ENCODE measurements at regions not wholly inside any gene's neighbourhood (a gene's known extent, or its start where the extent isn't known, plus 50 kb on each side); places are given as distances from the start of the nearest gene placed in this dataset.

DNA sequence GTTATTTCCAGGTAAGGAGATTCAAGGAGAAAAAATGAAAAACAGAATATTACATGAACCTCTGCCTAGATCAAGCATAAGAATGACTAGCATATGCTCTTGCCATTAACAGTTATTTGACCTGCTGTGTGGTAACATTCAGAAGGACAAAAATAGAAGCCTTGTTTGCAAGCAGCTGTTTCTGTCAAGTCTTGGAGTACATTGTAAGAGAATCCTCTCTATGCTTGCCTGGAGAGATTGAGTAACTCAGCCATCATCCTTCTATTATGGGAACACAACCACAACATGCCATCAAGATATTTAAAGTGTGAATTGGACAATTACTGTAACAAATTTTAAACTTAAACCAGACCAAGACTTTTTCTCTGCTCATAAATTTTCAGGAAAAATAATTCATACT, 1054.4 kb downstream of the NLGN4Y start:
- no peaks in the 10 kb centered on the region for H3K36me3 ChIP-seq
- intact Hi-C loops (cut with DNase I): no loop called here
- H3K4me3 ChIP-seq: no peak overlapping the region
- H3K27me3 ChIP-seq: no peaks in the 10 kb centered on the region
- TF ChIP-seq, protein P1, sequence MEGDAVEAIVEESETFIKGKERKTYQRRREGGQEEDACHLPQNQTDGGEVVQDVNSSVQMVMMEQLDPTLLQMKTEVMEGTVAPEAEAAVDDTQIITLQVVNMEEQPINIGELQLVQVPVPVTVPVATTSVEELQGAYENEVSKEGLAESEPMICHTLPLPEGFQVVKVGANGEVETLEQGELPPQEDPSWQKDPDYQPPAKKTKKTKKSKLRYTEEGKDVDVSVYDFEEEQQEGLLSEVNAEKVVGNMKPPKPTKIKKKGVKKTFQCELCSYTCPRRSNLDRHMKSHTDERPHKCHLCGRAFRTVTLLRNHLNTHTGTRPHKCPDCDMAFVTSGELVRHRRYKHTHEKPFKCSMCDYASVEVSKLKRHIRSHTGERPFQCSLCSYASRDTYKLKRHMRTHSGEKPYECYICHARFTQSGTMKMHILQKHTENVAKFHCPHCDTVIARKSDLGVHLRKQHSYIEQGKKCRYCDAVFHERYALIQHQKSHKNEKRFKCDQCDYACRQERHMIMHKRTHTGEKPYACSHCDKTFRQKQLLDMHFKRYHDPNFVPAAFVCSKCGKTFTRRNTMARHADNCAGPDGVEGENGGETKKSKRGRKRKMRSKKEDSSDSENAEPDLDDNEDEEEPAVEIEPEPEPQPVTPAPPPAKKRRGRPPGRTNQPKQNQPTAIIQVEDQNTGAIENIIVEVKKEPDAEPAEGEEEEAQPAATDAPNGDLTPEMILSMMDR (IDR thresholded peaks at IDR 0.05): no peak
- no peak for TF ChIP-seq POLR2AphosphoS5 (IDR thresholded peaks at IDR 0.05)
- TF ChIP-seq EP300 (IDR thresholded peaks at IDR 0.05): no peak
- no peak for TF ChIP-seq POLR2A (IDR thresholded peaks at IDR 0.05; ENCODE audit: low read depth)
- H3K27ac ChIP-seq (replicated peaks in 1 of 4): no peak overlapping the region
- no peaks in the 10 kb centered on the region for H3K4me1 ChIP-seq
- H3K9me3 ChIP-seq: no peaks in the 10 kb centered on the region
- no peak for DNase-seq (ENCODE audit: extremely low spot score)

DNA sequence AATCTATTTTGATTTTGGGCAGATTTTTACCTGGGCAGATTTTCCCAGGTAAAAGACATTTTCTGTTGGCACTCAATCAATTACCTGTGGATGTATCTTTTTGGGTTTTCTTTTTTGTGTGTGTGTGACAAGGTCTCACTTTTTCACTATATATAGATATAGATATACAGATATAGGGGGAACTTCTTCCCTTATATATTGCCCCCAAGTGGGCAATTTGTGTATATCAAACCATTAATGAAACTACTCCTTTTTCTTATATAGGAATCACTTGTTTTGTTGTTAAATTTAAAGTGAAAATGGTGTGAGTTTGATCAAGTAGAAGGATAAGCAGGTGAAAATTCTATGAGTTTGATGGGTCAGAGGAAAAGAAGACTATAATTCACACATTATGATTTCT, 1054.9 kb downstream of the NLGN4Y start:
- Histone ChIP-seq H3K27me3 (no peaks in the 10 kb centered on the region), H3K9me3 (no peaks in the 10 kb centered on the region), H3K4me1 (no peaks in the 10 kb centered on the region), H3K36me3 (no peaks in the 10 kb centered on the region), H3K4me3 (no peak overlapping the region), H3K27ac (replicated peaks in 1 of 4) (no peak overlapping the region)
- intact Hi-C loops (cut with DNase I): no loop called here
- TF ChIP-seq, protein P1 (IDR thresholded peaks at IDR 0.05): no peak
- TF ChIP-seq EP300 (IDR thresholded peaks at IDR 0.05) (no peak), POLR2AphosphoS5 (IDR thresholded peaks at IDR 0.05) (no peak), POLR2A (IDR thresholded peaks at IDR 0.05; ENCODE audit: low read depth) (no peak)
- no peak for DNase-seq (ENCODE audit: extremely low spot score)

DNA sequence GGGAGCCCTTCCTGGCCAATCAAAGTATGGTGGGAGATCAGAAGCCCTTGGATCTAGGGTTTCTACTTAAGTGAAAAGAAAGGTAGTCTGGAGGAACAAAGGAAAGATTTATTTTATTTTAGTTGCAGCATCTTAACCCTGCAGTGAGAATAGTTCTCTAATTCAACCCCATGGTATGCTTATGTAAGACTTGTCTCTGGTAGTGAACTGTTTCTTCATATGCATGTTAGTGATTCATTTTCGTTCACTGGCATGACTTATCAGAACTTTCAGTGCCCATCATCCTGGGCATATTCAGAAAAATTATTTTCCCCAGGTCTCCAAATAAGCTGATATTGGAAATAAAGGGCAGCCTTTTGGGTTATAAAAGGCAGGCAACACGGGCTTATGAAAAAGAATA, 1058.8 kb downstream of the NLGN4Y start:
- intact Hi-C loops (cut with DNase I): no loop called here
- Histone ChIP-seq H3K27ac (replicated peaks in 1 of 4) (no peak overlapping the region), H3K9me3 (no peaks in the 10 kb centered on the region), H3K27me3 (no peaks in the 10 kb centered on the region), H3K4me3 (no peak overlapping the region), H3K36me3 (no peaks in the 10 kb centered on the region), H3K4me1 (no peaks in the 10 kb centered on the region)
- DNase-seq (ENCODE audit: extremely low spot score): no peak
- no CpG with 5 or more reads among the region's 2 CpGs for WGBS
- TF ChIP-seq, protein P1 (IDR thresholded peaks at IDR 0.05): no peak
- TF ChIP-seq POLR2AphosphoS5 (IDR thresholded peaks at IDR 0.05): no peak

DNA sequence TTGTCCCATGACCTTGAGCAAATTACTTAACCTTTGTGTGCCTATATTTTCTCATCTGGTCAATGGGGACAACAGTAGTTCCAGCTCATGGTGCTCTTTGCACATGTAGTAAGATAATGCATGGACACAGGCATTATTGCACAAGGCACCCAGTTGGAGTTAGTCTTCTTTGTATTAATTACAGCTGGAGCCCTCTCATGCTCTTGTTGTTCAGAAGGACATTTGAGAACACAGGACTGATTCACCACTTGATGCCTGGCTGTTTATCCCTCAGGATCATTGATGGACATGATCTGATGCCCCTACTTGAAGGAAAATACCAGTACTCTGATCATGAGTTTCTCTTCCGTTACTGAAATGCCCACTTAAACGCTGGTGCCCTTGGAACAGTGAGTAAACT, 1068.6 kb downstream of the NLGN4Y start:
- H3K27ac ChIP-seq (replicated peaks in 1 of 4): no peak overlapping the region
- no peaks in the 10 kb centered on the region for H3K36me3 ChIP-seq
- H3K9me3 ChIP-seq: no peaks in the 10 kb centered on the region
- H3K27me3 ChIP-seq: no peaks in the 10 kb centered on the region
- H3K4me1 ChIP-seq: no peaks in the 10 kb centered on the region
- TF ChIP-seq, protein P1 (IDR thresholded peaks at IDR 0.05): no peak
- no peak for TF ChIP-seq POLR2AphosphoS5 (IDR thresholded peaks at IDR 0.05)
- no peak for TF ChIP-seq POLR2A (IDR thresholded peaks at IDR 0.05; ENCODE audit: low read depth)
- no peak for TF ChIP-seq EP300 (IDR thresholded peaks at IDR 0.05)
- no peak overlapping the region for H3K4me3 ChIP-seq
- DNase-seq (ENCODE audit: extremely low spot score): no peak
- no CpG with 5 or more reads among the region's 2 CpGs for WGBS
- intact Hi-C loops (cut with DNase I): no loop called here

DNA sequence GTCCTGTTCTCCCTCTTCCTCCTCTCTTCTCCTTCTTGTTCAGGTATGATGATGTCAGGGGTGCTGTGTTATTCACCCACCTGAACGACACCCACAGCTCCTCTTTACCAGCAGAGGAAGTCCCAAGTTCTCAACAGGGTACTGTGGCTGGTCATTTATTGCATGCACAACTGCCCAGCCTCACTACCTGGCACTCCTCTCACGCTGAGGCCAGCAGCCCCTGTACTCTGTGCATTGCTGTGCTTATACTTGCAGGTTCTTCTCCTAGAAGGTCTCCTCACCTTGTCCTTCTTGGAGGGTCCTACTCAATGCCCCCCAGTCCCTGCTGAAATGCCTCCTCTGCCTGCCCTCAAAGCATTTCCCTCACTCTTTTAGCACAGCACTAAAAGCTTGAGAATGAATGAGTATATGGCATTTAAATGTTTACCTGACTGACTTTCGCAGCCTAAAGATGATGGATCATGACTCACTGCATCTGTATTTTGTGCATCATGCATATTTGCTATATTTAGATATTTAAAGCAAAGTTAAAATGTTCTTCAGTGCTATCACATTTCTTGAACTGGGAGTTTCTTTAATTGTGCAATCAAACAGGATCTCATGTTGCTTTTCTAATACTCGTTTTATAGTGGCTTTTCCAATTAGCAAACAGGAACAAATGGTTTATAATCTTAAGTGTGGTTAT, 1069.3 kb downstream of the NLGN4Y start:
- intact Hi-C loops (cut with DNase I): no loop called here
- DNase-seq (ENCODE audit: extremely low spot score): no peak

More for the DNA sequence above, 1069.3 kb downstream of the NLGN4Y start:
- H3K36me3 ChIP-seq: no peaks in the 10 kb centered on the region
- no peaks in the 10 kb centered on the region for H3K27me3 ChIP-seq
- no peak overlapping the region for H3K4me3 ChIP-seq
- no peaks in the 10 kb centered on the region for H3K9me3 ChIP-seq
- no CpG with 5 or more reads among the region's 4 CpGs for WGBS
- TF ChIP-seq EP300 (IDR thresholded peaks at IDR 0.05) (no peak), POLR2A (IDR thresholded peaks at IDR 0.05; ENCODE audit: low read depth) (no peak), POLR2AphosphoS5 (IDR thresholded peaks at IDR 0.05) (no peak)
- TF ChIP-seq, protein P1 (IDR thresholded peaks at IDR 0.05): no peak
- no peak overlapping the region for H3K27ac ChIP-seq (replicated peaks in 1 of 4)
- no peaks in the 10 kb centered on the region for H3K4me1 ChIP-seq

All from esophagus muscularis mucosa (tissue), 4 donors.